ENCODE measurements at regions not wholly inside any gene's neighbourhood (a gene's known extent, or its start where the extent isn't known, plus 50 kb on each side); places are given as distances from the start of the nearest gene placed in this dataset.
"Not testable (repeated sequence)": the region's sequence is repeated elsewhere in the genome, so short reads cannot be mapped to it uniquely, and the experiment has no call there.

DNA sequence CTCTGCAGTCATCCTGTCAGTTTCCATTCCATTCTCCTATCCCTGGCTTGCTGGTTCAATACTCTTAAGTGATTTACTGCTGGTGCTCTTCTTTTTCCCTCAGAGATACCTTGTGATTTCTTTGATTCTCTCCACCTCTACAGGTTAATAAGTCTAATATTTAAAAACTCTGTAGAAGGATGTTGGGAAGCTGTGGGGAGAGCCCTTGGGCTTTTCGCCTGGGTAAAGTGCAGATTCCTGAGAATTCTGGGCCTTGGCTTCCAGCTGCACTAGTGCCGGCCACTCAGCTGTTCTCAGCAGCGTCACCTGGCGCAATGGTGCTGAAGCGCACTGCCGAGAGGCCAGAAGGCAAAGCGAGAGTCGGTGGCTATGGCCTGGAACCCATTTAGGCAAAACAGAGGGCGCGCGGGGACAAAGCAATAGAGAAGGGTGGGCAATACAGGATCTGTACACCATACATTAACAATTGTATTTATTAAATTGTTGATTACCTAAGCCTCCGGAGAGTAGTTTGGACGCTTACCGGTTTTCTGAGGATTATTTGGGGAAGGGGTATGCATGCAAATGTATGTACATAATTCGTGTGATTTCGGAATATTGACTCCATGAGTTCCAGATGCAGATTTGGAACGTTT lies 130.3 kb downstream of the PPIAL4A start:
- H3K36me3 ChIP-seq (ENCODE audit: low read length); H3K4me2 ChIP-seq (ENCODE audit: low read depth, low read length, poor library complexity, severe bottlenecking); H2AFZ ChIP-seq (ENCODE audit: low read depth, low read length, severe bottlenecking); H3K27me3 ChIP-seq (ENCODE audit: low read length); H3K9me3 ChIP-seq (ENCODE audit: insufficient read depth, low read length); H3K4me3 ChIP-seq (ENCODE audit: insufficient read depth, low read length, poor library complexity, severe bottlenecking); H3K9me2 ChIP-seq (replicated peaks; ENCODE audit: insufficient read depth, low read length); H3K9ac ChIP-seq (ENCODE audit: low read length); H4K20me1 ChIP-seq (ENCODE audit: low read depth, low read length); H3F3A ChIP-seq (ENCODE audit: insufficient read depth); H3K79me2 ChIP-seq (ENCODE audit: insufficient read depth, low read length); H3K27ac ChIP-seq (ENCODE audit: low read depth, low read length): not testable (repeated sequence)

- H3K9me2 ChIP-seq (replicated peaks; ENCODE audit: insufficient read depth, low read length); H3K27me3 ChIP-seq (ENCODE audit: low read length); H3K9ac ChIP-seq (ENCODE audit: low read length); H3K27ac ChIP-seq (ENCODE audit: low read depth, low read length); H3K4me3 ChIP-seq (ENCODE audit: insufficient read depth, low read length, poor library complexity, severe bottlenecking); H3K4me2 ChIP-seq (ENCODE audit: low read depth, low read length, poor library complexity, severe bottlenecking); H3K79me2 ChIP-seq (ENCODE audit: insufficient read depth, low read length); H3K36me3 ChIP-seq (ENCODE audit: low read length); H4K20me1 ChIP-seq (ENCODE audit: low read depth, low read length); H2AFZ ChIP-seq (ENCODE audit: low read depth, low read length, severe bottlenecking); H3F3A ChIP-seq (ENCODE audit: insufficient read depth); H3K9me3 ChIP-seq (ENCODE audit: insufficient read depth, low read length): not testable (repeated sequence)
Observed at GRCh38 chr1:121020350-121021236, 131.0 kb downstream of the PPIAL4A start.

DNA sequence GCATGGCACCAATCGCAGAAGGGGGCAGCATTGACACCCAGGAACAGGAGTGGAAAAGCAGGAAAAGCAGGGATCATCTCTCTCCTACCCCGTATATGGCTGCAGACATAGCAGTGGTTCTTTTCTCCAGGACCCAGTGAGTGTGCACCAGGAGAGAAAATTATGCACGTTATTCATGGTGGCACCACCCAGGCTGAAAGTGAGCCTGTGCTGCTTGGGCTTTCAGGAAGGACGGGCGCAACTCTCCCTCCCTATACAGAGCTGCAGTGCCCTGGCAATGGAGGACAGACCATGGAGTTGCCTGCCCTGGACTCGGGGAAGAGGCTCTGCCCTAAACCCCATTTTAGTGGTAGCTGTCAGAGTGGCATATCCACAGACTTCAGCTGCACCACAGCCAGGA lies 132.1 kb downstream of the PPIAL4A start:
- not testable (repeated sequence) for H3K4me2 ChIP-seq (ENCODE audit: low read depth, low read length, poor library complexity, severe bottlenecking); H3K27ac ChIP-seq (ENCODE audit: low read depth, low read length); H3K36me3 ChIP-seq (ENCODE audit: low read length); H3K9me3 ChIP-seq (ENCODE audit: insufficient read depth, low read length); H3K27me3 ChIP-seq (ENCODE audit: low read length); H3F3A ChIP-seq (ENCODE audit: insufficient read depth); H3K9me2 ChIP-seq (replicated peaks; ENCODE audit: insufficient read depth, low read length); H2AFZ ChIP-seq (ENCODE audit: low read depth, low read length, severe bottlenecking); H3K9ac ChIP-seq (ENCODE audit: low read length); H4K20me1 ChIP-seq (ENCODE audit: low read depth, low read length); H3K79me2 ChIP-seq (ENCODE audit: insufficient read depth, low read length); H3K4me3 ChIP-seq (ENCODE audit: insufficient read depth, low read length, poor library complexity, severe bottlenecking)

DNA sequence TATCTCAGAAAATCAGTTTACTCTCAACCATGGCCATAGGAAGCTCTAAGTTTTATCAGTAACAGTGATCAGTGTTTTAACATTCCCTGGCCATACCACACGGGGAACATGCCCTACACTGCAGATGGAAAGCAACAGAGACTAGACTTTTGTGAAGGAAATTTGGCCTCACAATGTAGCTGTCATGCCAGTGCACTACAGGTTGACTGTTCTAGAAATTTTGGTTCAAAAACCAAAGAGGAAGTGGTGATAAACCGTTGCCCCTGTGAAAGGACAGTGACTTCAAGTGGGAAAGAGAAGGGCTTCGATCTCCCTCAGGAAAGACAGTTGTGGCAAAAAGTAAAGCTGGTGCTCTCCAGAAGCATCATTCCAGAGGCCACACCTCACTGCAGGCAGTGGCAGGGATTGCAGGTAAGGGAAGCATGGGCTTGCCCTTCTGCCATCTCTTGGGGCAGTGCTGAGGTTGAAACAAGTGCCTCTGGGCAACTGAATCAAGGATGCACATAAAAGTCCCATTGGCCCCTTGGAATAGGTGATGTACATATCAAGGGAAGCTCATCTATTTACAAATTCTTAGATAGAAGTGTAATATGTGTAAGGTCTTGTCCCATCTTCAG lies 143.4 kb downstream of the PPIAL4A start:
- H3K27me3 ChIP-seq (ENCODE audit: low read length); H3K9ac ChIP-seq (ENCODE audit: low read length); H3K79me2 ChIP-seq (ENCODE audit: insufficient read depth, low read length); H3K9me2 ChIP-seq (replicated peaks; ENCODE audit: insufficient read depth, low read length); H3K4me3 ChIP-seq (ENCODE audit: insufficient read depth, low read length, poor library complexity, severe bottlenecking); H3K9me3 ChIP-seq (ENCODE audit: insufficient read depth, low read length); H3K27ac ChIP-seq (ENCODE audit: low read depth, low read length); H3F3A ChIP-seq (ENCODE audit: insufficient read depth); H3K4me2 ChIP-seq (ENCODE audit: low read depth, low read length, poor library complexity, severe bottlenecking); H2AFZ ChIP-seq (ENCODE audit: low read depth, low read length, severe bottlenecking); H3K36me3 ChIP-seq (ENCODE audit: low read length); H4K20me1 ChIP-seq (ENCODE audit: low read depth, low read length): not testable (repeated sequence)

- H3K9me2 ChIP-seq (replicated peaks; ENCODE audit: insufficient read depth, low read length); H3K79me2 ChIP-seq (ENCODE audit: insufficient read depth, low read length); H2AFZ ChIP-seq (ENCODE audit: low read depth, low read length, severe bottlenecking); H3K36me3 ChIP-seq (ENCODE audit: low read length); H3K9ac ChIP-seq (ENCODE audit: low read length); H3K27ac ChIP-seq (ENCODE audit: low read depth, low read length); H4K20me1 ChIP-seq (ENCODE audit: low read depth, low read length); H3F3A ChIP-seq (ENCODE audit: insufficient read depth); H3K4me3 ChIP-seq (ENCODE audit: insufficient read depth, low read length, poor library complexity, severe bottlenecking); H3K27me3 ChIP-seq (ENCODE audit: low read length); H3K4me2 ChIP-seq (ENCODE audit: low read depth, low read length, poor library complexity, severe bottlenecking); H3K9me3 ChIP-seq (ENCODE audit: insufficient read depth, low read length): not testable (repeated sequence)
Observed at GRCh38 chr1:121036792-121037191, 147.2 kb downstream of the PPIAL4A start.

GRCh38 chr1:121040974-121041373 lies 143.2 kb downstream of the FAM72B start:
- not testable (repeated sequence) for H3K36me3 ChIP-seq (ENCODE audit: low read length); H3K4me3 ChIP-seq (ENCODE audit: insufficient read depth, low read length, poor library complexity, severe bottlenecking); H3K9me2 ChIP-seq (replicated peaks; ENCODE audit: insufficient read depth, low read length); H4K20me1 ChIP-seq (ENCODE audit: low read depth, low read length); H3K9me3 ChIP-seq (ENCODE audit: insufficient read depth, low read length); H3F3A ChIP-seq (ENCODE audit: insufficient read depth); H3K4me2 ChIP-seq (ENCODE audit: low read depth, low read length, poor library complexity, severe bottlenecking); H3K9ac ChIP-seq (ENCODE audit: low read length); H3K79me2 ChIP-seq (ENCODE audit: insufficient read depth, low read length); H2AFZ ChIP-seq (ENCODE audit: low read depth, low read length, severe bottlenecking); H3K27me3 ChIP-seq (ENCODE audit: low read length); H3K27ac ChIP-seq (ENCODE audit: low read depth, low read length)

DNA sequence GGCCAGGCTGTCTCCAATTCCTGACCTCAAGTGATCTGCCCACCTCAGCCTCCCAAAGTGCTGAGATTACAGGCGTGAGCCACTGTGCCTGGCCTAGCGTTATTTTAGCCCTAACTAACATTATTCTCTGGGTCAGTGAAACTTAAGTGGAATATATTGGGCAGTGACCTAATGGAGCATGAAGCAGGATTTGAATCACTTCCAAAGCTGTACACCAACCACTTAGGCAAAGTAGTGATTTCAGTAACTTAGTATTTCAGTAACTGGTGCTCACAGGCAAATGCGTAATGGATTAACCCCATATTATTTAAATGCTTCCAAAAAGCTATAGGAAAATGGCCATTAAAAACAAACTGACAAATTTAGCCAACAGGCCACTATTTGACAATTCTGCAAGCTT lies 142.6 kb downstream of the FAM72B start:
- H3K4me3 ChIP-seq (ENCODE audit: insufficient read depth, low read length, poor library complexity, severe bottlenecking); H3K9me2 ChIP-seq (replicated peaks; ENCODE audit: insufficient read depth, low read length); H3K79me2 ChIP-seq (ENCODE audit: insufficient read depth, low read length); H3K27me3 ChIP-seq (ENCODE audit: low read length); H3K4me2 ChIP-seq (ENCODE audit: low read depth, low read length, poor library complexity, severe bottlenecking); H4K20me1 ChIP-seq (ENCODE audit: low read depth, low read length); H3K36me3 ChIP-seq (ENCODE audit: low read length); H3F3A ChIP-seq (ENCODE audit: insufficient read depth); H2AFZ ChIP-seq (ENCODE audit: low read depth, low read length, severe bottlenecking); H3K9ac ChIP-seq (ENCODE audit: low read length); H3K27ac ChIP-seq (ENCODE audit: low read depth, low read length); H3K9me3 ChIP-seq (ENCODE audit: insufficient read depth, low read length): not testable (repeated sequence)

GRCh38 chr1:121042882-121043281 lies 141.3 kb downstream of the FAM72B start:
- H3K4me2 ChIP-seq (ENCODE audit: low read depth, low read length, poor library complexity, severe bottlenecking); H3K9ac ChIP-seq (ENCODE audit: low read length); H3K79me2 ChIP-seq (ENCODE audit: insufficient read depth, low read length); H3K36me3 ChIP-seq (ENCODE audit: low read length); H4K20me1 ChIP-seq (ENCODE audit: low read depth, low read length); H3K9me2 ChIP-seq (replicated peaks; ENCODE audit: insufficient read depth, low read length); H2AFZ ChIP-seq (ENCODE audit: low read depth, low read length, severe bottlenecking); H3K27ac ChIP-seq (ENCODE audit: low read depth, low read length); H3K4me3 ChIP-seq (ENCODE audit: insufficient read depth, low read length, poor library complexity, severe bottlenecking); H3K9me3 ChIP-seq (ENCODE audit: insufficient read depth, low read length); H3K27me3 ChIP-seq (ENCODE audit: low read length); H3F3A ChIP-seq (ENCODE audit: insufficient read depth): not testable (repeated sequence)
